ENCODE measurements at regions not wholly inside any gene's neighbourhood (a gene's known extent, or its start where the extent isn't known, plus 50 kb on each side); places are given as distances from the start of the nearest gene placed in this dataset.

DNA sequence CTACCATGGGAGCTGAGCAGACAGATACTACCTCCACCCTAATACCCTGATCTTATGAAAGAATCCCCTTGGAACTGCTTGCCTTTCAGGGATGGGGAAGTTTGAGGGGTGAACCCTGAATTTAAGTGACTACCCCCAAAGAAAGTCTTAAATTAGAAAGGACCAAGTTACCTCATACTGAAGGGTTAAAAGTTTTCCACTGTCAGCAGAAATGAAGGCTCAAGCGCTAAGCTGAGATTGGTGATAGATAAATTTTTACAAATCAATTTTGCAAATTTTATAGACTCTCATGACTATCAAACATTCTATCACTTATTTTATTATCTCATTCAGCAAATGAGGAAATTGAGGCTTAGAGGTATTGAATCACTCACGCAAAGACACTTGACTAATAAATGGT lies 233.2 kb upstream of the THSD7B start:
- H3K9me3 ChIP-seq, result no peaks in the 10 kb centered on the region
- H3K27ac ChIP-seq, result no peak overlapping the region
- no peaks in the 10 kb centered on the region for H3K27me3 ChIP-seq
- TF ChIP-seq, protein P1, sequence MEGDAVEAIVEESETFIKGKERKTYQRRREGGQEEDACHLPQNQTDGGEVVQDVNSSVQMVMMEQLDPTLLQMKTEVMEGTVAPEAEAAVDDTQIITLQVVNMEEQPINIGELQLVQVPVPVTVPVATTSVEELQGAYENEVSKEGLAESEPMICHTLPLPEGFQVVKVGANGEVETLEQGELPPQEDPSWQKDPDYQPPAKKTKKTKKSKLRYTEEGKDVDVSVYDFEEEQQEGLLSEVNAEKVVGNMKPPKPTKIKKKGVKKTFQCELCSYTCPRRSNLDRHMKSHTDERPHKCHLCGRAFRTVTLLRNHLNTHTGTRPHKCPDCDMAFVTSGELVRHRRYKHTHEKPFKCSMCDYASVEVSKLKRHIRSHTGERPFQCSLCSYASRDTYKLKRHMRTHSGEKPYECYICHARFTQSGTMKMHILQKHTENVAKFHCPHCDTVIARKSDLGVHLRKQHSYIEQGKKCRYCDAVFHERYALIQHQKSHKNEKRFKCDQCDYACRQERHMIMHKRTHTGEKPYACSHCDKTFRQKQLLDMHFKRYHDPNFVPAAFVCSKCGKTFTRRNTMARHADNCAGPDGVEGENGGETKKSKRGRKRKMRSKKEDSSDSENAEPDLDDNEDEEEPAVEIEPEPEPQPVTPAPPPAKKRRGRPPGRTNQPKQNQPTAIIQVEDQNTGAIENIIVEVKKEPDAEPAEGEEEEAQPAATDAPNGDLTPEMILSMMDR (IDR thresholded peaks at IDR 0.05), result no peak
- H3K4me3 ChIP-seq (ENCODE audit: low read depth in 1 of 2, low read length in 1 of 2), result no peak overlapping the region
- H3K4me1 ChIP-seq (ENCODE audit: control insufficient read depth in 1 of 2, insufficient read depth in 1 of 2, low read depth in 1 of 2, low read length in 1 of 2), result no peaks in the 10 kb centered on the region
- no peaks in the 10 kb centered on the region for H3K36me3 ChIP-seq

DNA sequence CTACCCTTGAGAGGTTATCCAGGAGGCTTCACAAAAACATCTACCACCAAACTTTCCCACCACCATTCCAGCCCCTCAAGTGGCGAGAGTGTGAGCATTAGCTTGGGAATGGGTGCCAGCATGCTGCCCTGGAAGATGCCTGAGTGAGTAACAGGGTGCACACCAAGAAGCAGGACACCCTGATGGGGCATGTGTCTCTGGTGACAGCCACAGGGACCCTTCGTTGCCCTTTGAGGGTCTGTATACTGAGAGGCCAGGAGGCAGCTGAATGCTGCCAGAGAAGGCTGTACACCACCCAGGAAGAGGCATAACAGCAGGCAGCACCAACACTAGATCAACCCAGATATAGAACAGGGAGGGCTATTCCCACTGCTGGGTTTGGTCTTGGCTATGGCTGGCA lies 233.6 kb upstream of the THSD7B start:
- TF ChIP-seq, protein P1 (IDR thresholded peaks at IDR 0.05), result no peak
- H3K4me1 ChIP-seq (ENCODE audit: control insufficient read depth in 1 of 2, insufficient read depth in 1 of 2, low read depth in 1 of 2, low read length in 1 of 2), result no peaks in the 10 kb centered on the region
- H3K4me3 ChIP-seq (ENCODE audit: low read depth in 1 of 2, low read length in 1 of 2), result no peak overlapping the region
- no peaks in the 10 kb centered on the region for H3K9me3 ChIP-seq
- H3K36me3 ChIP-seq, result no peaks in the 10 kb centered on the region
- H3K27ac ChIP-seq, result no peak overlapping the region
- H3K27me3 ChIP-seq, result no peaks in the 10 kb centered on the region

DNA sequence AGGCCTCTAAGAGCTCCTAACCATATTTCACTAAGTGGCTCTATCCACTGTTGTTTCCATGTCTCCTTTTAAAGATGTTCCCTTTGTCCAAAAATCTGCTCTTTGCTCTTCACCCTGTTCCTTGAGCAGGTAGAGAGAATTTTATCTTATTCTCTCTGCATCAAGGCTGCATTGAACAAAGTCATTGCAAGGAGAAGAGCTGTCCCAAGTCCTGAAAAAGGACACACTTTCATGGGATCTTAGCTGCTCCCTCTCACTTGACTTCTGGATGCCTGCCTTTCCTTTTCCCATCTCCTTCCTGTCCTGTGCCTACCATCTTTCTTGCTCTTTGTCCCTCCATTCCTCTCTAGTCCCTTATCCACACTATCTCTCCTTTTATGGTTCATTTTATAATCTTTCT lies 235.2 kb upstream of the THSD7B start:
- Histone ChIP-seq H3K4me1 (ENCODE audit: control insufficient read depth in 1 of 2, insufficient read depth in 1 of 2, low read depth in 1 of 2, low read length in 1 of 2) (no peaks in the 10 kb centered on the region), H3K36me3 (no peaks in the 10 kb centered on the region), H3K27ac (no peak overlapping the region), H3K9me3 (no peaks in the 10 kb centered on the region), H3K27me3 (no peaks in the 10 kb centered on the region), H3K4me3 (ENCODE audit: low read depth in 1 of 2, low read length in 1 of 2) (no peak overlapping the region)
- TF ChIP-seq, protein P1 (IDR thresholded peaks at IDR 0.05), result no peak

DNA sequence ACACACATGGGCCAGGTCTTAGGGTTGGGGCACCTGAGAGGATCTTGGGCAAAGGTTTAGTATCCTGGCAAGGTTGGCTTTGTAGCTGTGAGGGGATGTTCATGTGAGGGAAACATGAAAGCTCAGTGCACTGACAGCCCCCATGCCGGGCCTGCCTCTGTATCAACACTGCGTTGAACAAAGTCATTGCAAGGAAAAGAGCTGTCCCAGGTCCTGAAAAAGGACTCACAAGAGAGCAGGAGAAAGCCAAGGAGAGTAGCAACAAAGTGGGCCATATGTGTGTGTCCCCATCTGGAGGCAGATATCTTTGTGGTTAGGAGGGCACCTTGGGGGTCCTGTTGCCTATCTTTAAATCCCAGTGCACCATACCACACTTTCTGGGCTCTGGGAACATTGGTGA lies 237.8 kb upstream of the THSD7B start:
- TF ChIP-seq, protein P1 (IDR thresholded peaks at IDR 0.05), result no peak
- Histone ChIP-seq H3K27me3 (no peaks in the 10 kb centered on the region), H3K4me1 (ENCODE audit: control insufficient read depth in 1 of 2, insufficient read depth in 1 of 2, low read depth in 1 of 2, low read length in 1 of 2) (no peaks in the 10 kb centered on the region), H3K4me3 (ENCODE audit: low read depth in 1 of 2, low read length in 1 of 2) (no peak overlapping the region), H3K27ac (no peak overlapping the region), H3K9me3 (no peaks in the 10 kb centered on the region), H3K36me3 (no peaks in the 10 kb centered on the region)

DNA sequence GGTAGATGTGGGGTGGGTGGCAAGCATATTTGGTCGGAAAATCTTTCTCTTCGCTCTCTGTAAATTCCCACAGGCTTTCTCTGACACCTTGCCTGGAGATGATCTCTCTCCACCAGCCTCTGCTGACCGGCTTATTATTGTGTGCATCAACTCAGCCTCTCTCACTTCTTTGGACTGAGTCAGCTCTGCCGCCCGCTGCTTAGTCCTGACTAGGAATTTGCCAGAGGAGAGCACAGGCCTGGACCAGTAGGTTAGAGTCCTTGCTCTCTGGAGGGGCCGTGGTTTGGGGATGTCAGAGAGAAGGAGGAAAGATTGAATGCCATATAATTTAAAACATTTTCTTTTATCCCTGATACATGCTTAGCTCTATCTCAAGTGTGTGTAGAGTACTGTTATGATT lies 242.6 kb upstream of the THSD7B start:
- H3K4me1 ChIP-seq (ENCODE audit: control insufficient read depth in 1 of 2, insufficient read depth in 1 of 2, low read depth in 1 of 2, low read length in 1 of 2), result no peaks in the 10 kb centered on the region
- no peaks in the 10 kb centered on the region for H3K27me3 ChIP-seq
- no peak overlapping the region for H3K27ac ChIP-seq
- TF ChIP-seq, protein P1 (IDR thresholded peaks at IDR 0.05), result no peak
- H3K9me3 ChIP-seq, result no peaks in the 10 kb centered on the region
- H3K36me3 ChIP-seq, result no peaks in the 10 kb centered on the region
- no peak overlapping the region for H3K4me3 ChIP-seq (ENCODE audit: low read depth in 1 of 2, low read length in 1 of 2)

DNA sequence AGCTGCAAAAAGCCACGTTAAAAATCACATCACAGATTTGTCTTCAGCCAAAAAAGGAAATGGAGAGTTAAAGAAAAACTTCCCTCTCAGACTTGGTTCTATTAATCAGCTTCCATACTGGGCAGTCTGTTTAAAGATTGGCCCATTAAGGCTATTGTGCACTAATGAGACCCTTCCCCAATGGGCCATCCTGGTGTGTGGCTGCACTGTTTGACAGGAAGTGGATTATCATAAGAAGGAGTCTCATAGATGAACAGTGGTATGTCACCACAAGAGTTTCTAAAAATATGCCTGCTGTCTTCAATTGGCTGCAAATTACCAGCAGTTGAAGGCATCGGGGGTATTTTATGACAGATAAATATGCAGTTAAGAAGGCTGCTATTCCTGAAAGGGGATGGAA lies 247.6 kb upstream of the THSD7B start:
- TF ChIP-seq, protein P1 (IDR thresholded peaks at IDR 0.05), result no peak
- no peak overlapping the region for H3K27ac ChIP-seq
- no peak overlapping the region for H3K4me3 ChIP-seq (ENCODE audit: low read depth in 1 of 2, low read length in 1 of 2)
- no peaks in the 10 kb centered on the region for H3K27me3 ChIP-seq
- H3K4me1 ChIP-seq (ENCODE audit: control insufficient read depth in 1 of 2, insufficient read depth in 1 of 2, low read depth in 1 of 2, low read length in 1 of 2), result no peaks in the 10 kb centered on the region
- H3K36me3 ChIP-seq, result no peaks in the 10 kb centered on the region
- H3K9me3 ChIP-seq, result no peaks in the 10 kb centered on the region

Measured in neutrophil (primary cell).